ENCODE measurements at regions not wholly inside any gene's neighbourhood (a gene's known extent, or its start where the extent isn't known, plus 50 kb on each side); places are given as distances from the start of the nearest gene placed in this dataset.

GRCh38 chr13:109868578-109869311, 82.4 kb upstream of the IRS2 start:
- no peak for DNase-seq (ENCODE audit: extremely low read depth in 1 of 2, low read depth in 1 of 2)

DNA sequence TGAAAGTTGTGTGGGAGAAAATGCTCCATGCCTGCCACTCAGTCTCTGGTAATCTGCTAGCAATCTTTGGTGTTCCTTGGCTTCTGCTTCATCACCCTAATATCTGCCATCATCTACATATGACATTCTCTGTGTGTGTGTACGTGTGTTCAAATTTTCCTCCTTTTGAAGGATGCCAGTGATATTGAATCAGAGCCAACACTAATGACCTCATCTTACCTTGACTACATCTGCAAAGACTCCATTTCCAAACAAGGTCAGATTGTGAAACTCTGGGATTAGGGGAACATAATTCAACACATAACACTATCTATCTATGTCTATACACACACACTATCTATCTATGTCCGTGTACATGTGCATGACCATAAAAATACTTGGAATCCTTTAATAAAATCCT, 81.4 kb upstream of the IRS2 start:
- DNase-seq (ENCODE audit: extremely low read depth in 1 of 2, low read depth in 1 of 2) = no peak

- DNase-seq (ENCODE audit: extremely low read depth in 1 of 2, low read depth in 1 of 2) = no peak
Measured at GRCh38 chr13:109862627-109863026, 76.2 kb upstream of the IRS2 start.

- DNase-seq (ENCODE audit: extremely low read depth in 1 of 2, low read depth in 1 of 2) = no peak
Measured at GRCh38 chr13:109859898-109860297, 73.5 kb upstream of the IRS2 start.

DNA sequence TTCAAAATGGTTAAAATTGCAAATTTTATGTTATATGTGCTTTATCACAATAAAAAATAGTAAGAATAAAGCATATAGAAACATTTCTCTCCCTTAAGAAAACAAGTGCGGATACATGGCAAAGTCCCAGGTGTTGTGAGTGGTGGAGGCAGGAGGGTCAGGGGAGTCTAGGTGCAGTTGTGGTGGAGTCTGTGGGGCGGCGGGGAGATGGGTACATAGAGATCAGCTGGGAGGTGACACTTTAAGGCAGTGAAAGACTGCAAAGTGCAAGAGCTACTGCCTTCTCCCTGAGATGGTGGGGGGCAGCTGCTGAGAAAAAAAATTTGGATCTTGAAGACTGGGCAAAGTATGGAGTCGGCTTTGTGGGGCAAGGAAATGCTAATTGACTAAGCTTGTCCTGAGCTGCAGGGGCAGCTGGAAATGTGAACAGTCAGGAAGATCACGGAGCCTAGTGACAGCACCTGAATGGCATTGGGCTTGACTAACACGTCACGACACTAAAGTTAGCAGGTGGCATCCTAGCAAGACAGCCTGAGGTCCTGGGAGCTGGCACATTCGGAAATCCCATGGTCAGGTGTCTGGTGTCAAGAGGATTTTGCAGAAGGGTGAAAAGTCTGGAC, 72.9 kb upstream of the IRS2 start:
- DNase-seq (ENCODE audit: extremely low read depth in 1 of 2, low read depth in 1 of 2) = no peak

GRCh38 chr13:109858319-109858718, 71.9 kb upstream of the IRS2 start:
- DNase-seq (ENCODE audit: extremely low read depth in 1 of 2, low read depth in 1 of 2) = no peak

GRCh38 chr13:109857803-109858202, 71.4 kb upstream of the IRS2 start:
- no peak for DNase-seq (ENCODE audit: extremely low read depth in 1 of 2, low read depth in 1 of 2)

GRCh38 chr13:109857325-109857724, 70.9 kb upstream of the IRS2 start:
- DNase-seq (ENCODE audit: extremely low read depth in 1 of 2, low read depth in 1 of 2) = no peak

DNA sequence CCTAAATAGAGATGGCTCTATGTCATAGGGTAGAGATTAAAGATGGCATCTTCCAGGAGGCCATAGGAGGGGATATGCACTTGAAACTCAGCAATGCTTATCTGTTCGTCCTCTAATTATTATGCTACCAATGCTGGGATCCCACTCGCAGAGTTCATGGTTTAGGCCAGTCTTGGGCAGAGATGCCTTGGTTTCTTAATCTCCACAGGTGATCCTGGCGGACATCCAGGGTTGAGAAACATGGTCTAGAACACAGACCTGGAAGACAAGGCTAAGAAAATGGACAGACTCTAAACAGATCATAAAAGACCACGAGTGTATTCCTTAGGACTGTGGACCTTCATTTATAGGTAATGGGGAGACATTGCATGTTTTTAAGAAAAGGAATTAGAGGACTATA, 70.0 kb upstream of the IRS2 start:
- no peak for DNase-seq (ENCODE audit: extremely low read depth in 1 of 2, low read depth in 1 of 2)

DNA sequence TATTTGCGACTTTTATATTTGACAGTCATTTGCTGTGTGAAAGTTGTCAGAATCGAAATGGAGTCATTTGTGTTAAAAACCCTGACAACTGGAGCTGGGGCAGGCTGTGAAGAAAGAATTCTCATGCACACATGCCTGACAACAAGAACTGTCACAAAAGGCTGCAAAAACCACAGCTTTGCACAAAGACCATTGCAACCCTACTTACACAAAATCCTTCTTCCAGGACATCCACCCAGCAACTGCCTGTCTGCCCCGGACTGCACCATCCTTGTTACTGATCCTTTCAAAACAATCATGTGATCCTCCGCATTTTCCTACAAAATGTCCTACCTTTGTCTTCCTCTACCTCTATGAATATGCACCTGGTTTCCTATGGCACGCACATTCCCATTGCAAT, 66.8 kb upstream of the IRS2 start:
- DNase-seq (ENCODE audit: extremely low read depth in 1 of 2, low read depth in 1 of 2) = no peak

- DNase-seq (ENCODE audit: extremely low read depth in 1 of 2, low read depth in 1 of 2) = no peak
Measured at GRCh38 chr13:109846185-109846584, 59.8 kb upstream of the IRS2 start.

- DNase-seq (ENCODE audit: extremely low read depth in 1 of 2, low read depth in 1 of 2) = no peak
Measured at GRCh38 chr13:109844396-109844795, 58.0 kb upstream of the IRS2 start.

DNA sequence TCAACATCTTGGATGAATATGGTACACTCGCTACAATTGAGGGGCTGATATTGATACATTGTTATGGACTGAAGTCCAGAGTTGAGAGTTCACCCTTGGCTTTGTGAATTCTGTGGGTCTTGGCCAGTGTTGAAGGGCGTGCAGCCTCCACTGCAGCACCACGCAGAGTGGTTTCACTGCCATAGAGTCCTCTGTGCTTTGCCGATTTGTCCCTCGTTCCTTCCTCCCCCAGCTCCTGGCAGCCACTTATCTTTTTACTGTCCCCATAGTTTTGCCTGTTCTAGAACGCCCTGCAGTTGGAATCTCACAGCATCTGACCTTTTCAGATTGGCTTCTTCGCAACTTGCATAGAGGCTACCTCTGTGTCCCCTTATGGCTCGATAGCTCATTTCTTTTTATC, 57.3 kb upstream of the IRS2 start:
- no peak for DNase-seq (ENCODE audit: extremely low read depth in 1 of 2, low read depth in 1 of 2)

DNA sequence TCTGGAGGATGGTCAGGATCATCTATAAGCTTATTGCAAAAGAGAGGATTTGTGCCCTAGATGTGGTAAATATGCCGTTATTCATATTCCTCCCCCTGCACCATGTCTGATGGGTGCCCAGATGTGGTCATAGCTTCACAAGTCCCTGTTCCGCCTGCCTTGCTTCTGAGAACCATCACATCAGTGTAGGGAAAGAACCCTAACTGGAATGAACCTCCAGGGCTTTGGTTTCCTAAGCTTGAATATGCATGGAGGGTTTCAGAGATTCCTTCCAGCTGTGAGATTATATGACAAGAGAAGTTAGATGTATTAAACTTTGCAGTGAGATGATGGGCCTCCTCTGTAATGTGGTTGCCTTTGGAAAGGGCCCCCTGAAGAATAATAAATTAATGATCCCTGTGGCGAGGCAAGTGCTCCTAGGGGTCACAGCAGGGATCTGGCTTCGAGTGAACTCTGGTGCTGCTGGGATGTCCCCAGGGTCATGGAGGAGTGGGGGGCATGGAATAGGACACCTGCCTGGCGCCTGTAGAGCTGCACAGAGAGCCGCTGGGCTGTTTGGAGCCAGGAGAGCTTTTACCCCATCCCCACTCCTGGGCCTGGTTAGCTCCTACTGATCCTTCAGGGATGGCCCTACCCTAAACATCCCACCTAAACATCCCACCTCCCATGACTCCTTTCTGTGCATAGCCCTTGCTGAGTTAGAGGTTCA, 56.0 kb upstream of the IRS2 start:
- DNase-seq (ENCODE audit: extremely low read depth in 1 of 2, low read depth in 1 of 2) = no peak

GRCh38 chr13:109840893-109841287, 54.5 kb upstream of the IRS2 start:
- no peak for DNase-seq (ENCODE audit: extremely low read depth in 1 of 2, low read depth in 1 of 2)

DNA sequence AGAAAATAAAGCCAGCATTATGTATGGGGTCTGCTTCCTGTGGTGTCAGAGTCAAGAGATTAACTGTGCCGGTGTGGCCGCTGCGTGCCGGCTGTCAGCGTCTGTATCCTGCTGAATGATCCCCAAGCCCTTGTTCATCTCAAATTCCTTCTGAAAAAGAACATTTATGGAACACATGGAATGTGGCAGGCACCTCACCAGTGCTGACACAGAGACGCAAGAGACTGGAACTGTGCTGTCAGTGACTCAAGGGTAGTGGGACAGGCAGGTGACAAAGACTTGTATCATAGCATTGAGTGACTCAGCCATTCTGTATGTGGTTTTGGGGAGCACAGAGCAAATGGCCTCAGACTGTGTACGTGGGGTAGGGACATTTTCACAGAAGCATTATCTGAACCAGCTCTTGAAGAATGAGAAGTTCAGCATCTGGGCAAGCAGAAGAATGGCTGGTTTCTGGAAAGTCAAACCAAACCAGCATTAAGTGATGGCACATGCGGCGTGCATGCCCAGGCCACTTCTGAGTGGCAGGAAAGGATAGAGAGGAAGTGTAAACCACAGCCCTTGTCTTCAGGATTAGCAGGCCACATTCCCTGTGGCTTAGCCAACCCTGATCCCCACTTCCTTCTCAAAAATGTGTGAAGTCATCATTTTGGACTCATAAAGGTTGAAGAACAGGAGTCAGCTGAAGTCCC, 54.0 kb upstream of the IRS2 start:
- peak; percentile 1 to 22 for DNase-seq (ENCODE audit: extremely low read depth in 1 of 2, low read depth in 1 of 2)

DNA sequence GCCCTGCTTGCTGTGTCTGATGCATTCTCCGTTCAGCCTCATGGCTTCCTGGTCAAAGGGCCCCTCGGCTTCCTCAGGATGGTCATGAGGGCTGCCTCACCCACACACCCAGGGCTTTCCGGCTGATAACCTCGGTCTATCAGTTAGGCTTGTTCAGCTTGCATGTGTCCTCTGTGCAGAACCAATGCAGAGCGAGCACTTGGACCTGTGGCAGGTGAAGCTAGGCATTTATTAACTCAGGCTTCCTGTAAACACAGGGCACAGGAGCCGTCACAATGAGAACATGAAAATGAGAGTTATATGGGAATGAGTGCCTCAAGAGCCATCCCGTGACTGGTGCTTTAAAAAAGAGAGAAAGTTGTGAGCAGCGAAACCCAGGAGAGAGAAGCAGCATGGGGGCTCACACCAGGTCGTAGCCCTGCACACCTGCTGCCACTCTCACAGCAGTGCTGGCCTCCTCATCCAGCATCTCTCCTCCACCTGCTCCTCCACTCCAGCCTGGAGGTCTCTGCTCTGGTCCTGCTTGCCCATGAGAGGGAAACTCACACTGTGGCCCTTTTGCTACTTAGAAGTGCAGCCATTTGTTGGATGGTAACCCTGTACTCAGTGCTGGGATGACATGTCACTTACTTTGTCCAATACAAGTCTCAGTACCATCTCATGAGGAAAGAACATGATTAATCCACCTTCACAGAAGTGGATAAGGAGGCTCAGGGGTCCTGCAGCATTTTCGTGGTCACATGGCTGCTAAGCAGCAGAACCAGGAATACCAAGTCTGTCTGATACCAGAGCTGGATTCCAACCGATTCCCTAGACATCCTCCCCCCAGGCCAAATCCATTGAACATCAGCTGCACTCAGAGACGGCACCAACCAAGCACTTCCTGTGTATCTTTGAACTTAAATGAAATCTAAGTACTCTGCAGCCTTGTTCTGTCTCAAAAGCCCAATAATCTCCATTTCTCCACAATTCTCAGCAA, 50.5 kb upstream of the IRS2 start:
- DNase-seq (ENCODE audit: extremely low read depth in 1 of 2, low read depth in 1 of 2) = no peak

Data from stimulated activated CD8-positive, alpha-beta memory T cell treated with anti-CD3 and anti-CD28 coated beads, Interleukin-7, amount 100 ng/mL, for 48 hours (primary cell).